ENCODE measurements at regions not wholly inside any gene's neighbourhood (a gene's known extent, or its start where the extent isn't known, plus 50 kb on each side); places are given as distances from the start of the nearest gene placed in this dataset.

DNA sequence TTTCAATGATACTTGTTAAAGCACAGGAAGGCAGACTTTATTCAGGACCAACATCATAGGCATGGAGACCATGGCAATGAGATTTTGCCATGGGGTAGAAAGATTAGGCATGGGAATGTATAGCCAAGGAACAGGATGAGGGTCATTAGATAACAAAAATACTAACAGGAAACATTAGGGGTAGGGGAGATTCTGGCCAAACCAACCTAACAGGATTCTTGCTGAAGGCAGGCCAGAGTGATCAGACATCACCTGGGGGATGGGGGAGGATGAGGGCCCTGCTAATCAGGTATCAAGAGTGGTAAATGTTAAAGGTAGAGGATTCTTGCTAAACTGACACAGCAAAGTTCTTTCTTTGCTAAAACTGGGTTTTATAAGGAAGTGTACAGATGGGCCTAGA is 481.8 kb downstream of the ETS1 start:
- Histone ChIP-seq H3K36me3 (ENCODE audit: control insufficient read depth in 2 of 2, extremely low read depth in 1 of 2, insufficient read depth in 2 of 2, low read length in 2 of 2) (no peaks in the 10 kb centered on the region), H3K9ac (replicated peaks; ENCODE audit: extremely low read depth, insufficient read depth, low read length) (no peak overlapping the region), H3K4me1 (ENCODE audit: control insufficient read depth, extremely low read depth, insufficient read depth, low read length) (no peaks in the 10 kb centered on the region), H2AFZ (ENCODE audit: low read depth, low read length) (no peak overlapping the region), H3K27ac (ENCODE audit: insufficient read depth, low read depth, low read length) (no peak overlapping the region), H3K27me3 (ENCODE audit: control insufficient read depth in 2 of 2, insufficient read depth in 2 of 2, low read length in 2 of 2) (no peaks in the 10 kb centered on the region), H3K79me2 (ENCODE audit: control insufficient read depth, insufficient read depth, low read length) (no peaks in the 10 kb centered on the region), H3K9me1 (replicated peaks; ENCODE audit: control insufficient read depth, extremely low read depth, insufficient read depth, low read length) (no peaks in the 10 kb centered on the region), H4K20me1 (replicated peaks; ENCODE audit: control insufficient read depth, extremely low read depth, insufficient read depth, low read length) (no peaks in the 10 kb centered on the region), H3K9me3 (replicated peaks; ENCODE audit: control insufficient read depth, insufficient read depth, low read length) (no peaks in the 10 kb centered on the region), H3K4me3 (replicated peaks in 1 of 3; ENCODE audit: insufficient read depth in 1 of 3, low read depth in 1 of 3, low read length in 3 of 3) (no peak overlapping the region), H3K4me2 (ENCODE audit: insufficient read depth, low read length) (no peak overlapping the region)
- POLR2A ChIA-PET = no interaction called here
- intact Hi-C loops (cut with micrococcal nuclease) (no loop called here), dilution Hi-C loops (cut with MboI; ENCODE audit: extremely low pct_ligation_motif_present, low sequenced_read_pairs) (no loop called here)
- DNase-seq (ENCODE audit: low read depth, low spot score) = no peak
- no peak for FAIRE-seq
- TF ChIP-seq, protein P1, sequence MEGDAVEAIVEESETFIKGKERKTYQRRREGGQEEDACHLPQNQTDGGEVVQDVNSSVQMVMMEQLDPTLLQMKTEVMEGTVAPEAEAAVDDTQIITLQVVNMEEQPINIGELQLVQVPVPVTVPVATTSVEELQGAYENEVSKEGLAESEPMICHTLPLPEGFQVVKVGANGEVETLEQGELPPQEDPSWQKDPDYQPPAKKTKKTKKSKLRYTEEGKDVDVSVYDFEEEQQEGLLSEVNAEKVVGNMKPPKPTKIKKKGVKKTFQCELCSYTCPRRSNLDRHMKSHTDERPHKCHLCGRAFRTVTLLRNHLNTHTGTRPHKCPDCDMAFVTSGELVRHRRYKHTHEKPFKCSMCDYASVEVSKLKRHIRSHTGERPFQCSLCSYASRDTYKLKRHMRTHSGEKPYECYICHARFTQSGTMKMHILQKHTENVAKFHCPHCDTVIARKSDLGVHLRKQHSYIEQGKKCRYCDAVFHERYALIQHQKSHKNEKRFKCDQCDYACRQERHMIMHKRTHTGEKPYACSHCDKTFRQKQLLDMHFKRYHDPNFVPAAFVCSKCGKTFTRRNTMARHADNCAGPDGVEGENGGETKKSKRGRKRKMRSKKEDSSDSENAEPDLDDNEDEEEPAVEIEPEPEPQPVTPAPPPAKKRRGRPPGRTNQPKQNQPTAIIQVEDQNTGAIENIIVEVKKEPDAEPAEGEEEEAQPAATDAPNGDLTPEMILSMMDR (IDR thresholded peaks at IDR 0.05; ENCODE audit: extremely low read depth in 1 of 2, insufficient read depth in 1 of 2, low read depth in 1 of 2, low read length in 2 of 2) = no peak
- TF ChIP-seq POLR2A (IDR thresholded peaks at IDR 0.05; ENCODE audit: low read depth, low read length) (no peak), JUN (IDR thresholded peaks at IDR 0.05; ENCODE audit: borderline replicate concordance, insufficient read depth, insufficient read length, low read depth) (no peak), GATA2 (IDR thresholded peaks at IDR 0.05; ENCODE audit: insufficient read depth, insufficient read length, low read depth, low read length) (no peak), EZH2 (IDR thresholded peaks at IDR 0.05; ENCODE audit: borderline replicate concordance, low read depth, low read length, severe bottlenecking) (no peak), FOS (IDR thresholded peaks at IDR 0.05; ENCODE audit: borderline replicate concordance, insufficient read depth, low read length) (no peak), POLR2AphosphoS5 (IDR thresholded peaks at IDR 0.05; ENCODE audit: insufficient read depth, low read depth, low read length) (no peak), MYC (IDR thresholded peaks at IDR 0.05; ENCODE audit: low read depth, low read length) (no peak)
- TF ChIP-seq, protein P2, sequence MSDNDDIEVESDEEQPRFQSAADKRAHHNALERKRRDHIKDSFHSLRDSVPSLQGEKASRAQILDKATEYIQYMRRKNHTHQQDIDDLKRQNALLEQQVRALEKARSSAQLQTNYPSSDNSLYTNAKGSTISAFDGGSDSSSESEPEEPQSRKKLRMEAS (IDR thresholded peaks at IDR 0.05; ENCODE audit: insufficient read depth, insufficient read length) = no peak
- BruUV-seq (replicated peaks) = no TSS peak
- CTCF ChIA-PET = no interaction called here

All from endothelial cell of umbilical vein (primary cell).